22Rv1 (cell line): ENCODE measurements at regions not wholly inside any gene's neighbourhood (a gene's known extent, or its start where the extent isn't known, plus 50 kb on each side); places are given as distances from the start of the nearest gene placed in this dataset.

Source experiments
- CTCF ChIP-seq: fragments of 450-650 bp; IDR thresholded peaks from 2 replicates; pipeline ENCODE4 v1.5.1; 2017; ENCODE audit warnings: mild to moderate bottlenecking
- ZFX ChIP-seq: fragments of 450-650 bp; IDR thresholded peaks from 2 replicates; pipeline ENCODE4 v1.6.1; 2017; ENCODE audit warnings: antibody characterized with exemption, borderline replicate concordance

DNA sequence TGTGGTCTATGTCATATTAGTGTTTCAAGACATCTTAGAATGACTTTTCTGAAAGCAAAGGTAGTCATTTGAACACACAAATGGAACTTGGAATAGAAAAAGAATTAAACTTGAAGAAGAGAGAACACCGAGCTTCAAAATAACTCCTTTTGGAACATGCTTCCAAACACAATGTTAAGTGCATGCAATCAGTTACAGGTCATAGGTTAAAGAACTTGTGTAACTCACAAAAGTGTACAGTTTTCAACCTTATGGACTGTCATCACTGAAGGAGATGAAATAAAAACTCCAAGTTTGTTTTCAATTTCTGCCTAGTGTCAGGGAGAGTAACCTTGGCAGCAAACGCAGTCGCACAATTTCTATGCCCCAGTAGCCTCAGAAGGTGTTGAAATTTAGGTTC is 192.9 kb upstream of the NECTIN3 start:
- TF ChIP-seq CTCF, result no peak
- TF ChIP-seq ZFX, result no peak
